Endothelial cell (in vitro differentiated cells): ENCODE measurements at regions not wholly inside any gene's neighbourhood (a gene's known extent, or its start where the extent isn't known, plus 50 kb on each side); places are given as distances from the start of the nearest gene placed in this dataset.

ENCODE experiments used
- DNase-seq: peaks from one replicate; pipeline ENCODE4 v3.0.0; 2021; ENCODE audit warnings: low spot score
- H3K27ac Mint-ChIP-seq: one replicate; pipeline ENCODE4 v1.8.0; 2021; ENCODE audit warnings: mixed read lengths, inconsistent platforms; ENCODE audit not compliant: unreplicated experiment
- H3K27me3 Mint-ChIP-seq: one replicate; pipeline ENCODE4 v1.8.0; 2021; ENCODE audit warnings: mild to moderate bottlenecking, moderate library complexity, mixed read lengths, inconsistent platforms; ENCODE audit not compliant: unreplicated experiment
- H3K36me3 Mint-ChIP-seq: one replicate; pipeline ENCODE4 v1.8.0; 2021; ENCODE audit warnings: mild to moderate bottlenecking, low read depth, mixed read lengths, inconsistent platforms; ENCODE audit not compliant: unreplicated experiment
- H3K4me1 Mint-ChIP-seq: one replicate; pipeline ENCODE4 v1.8.0; 2021; ENCODE audit warnings: mild to moderate bottlenecking, mixed read lengths, inconsistent platforms; ENCODE audit not compliant: unreplicated experiment
- H3K4me3 Mint-ChIP-seq: one replicate; pipeline ENCODE4 v1.8.0; 2021; ENCODE audit warnings: mild to moderate bottlenecking, mixed read lengths, inconsistent platforms; ENCODE audit not compliant: unreplicated experiment
- H3K9me3 Mint-ChIP-seq: one replicate; pipeline ENCODE4 v1.8.0; 2021; ENCODE audit warnings: mixed read lengths, inconsistent platforms; ENCODE audit not compliant: unreplicated experiment
- CTCF ChIP-seq: fragments of 200-600 bp; sonication (generic); IDR thresholded peaks from one replicate; pipeline ENCODE4 v1.5.0; 2021; ENCODE audit warnings: antibody characterized with exemption; ENCODE audit not compliant: unreplicated experiment

- H3K9me3 Mint-ChIP-seq = no peaks in the 10 kb centered on the region
- no peak overlapping the region for H3K4me3 Mint-ChIP-seq
- no peak for DNase-seq
- H3K27me3 Mint-ChIP-seq = peaks cover 3% of the 10 kb centered on the region
- no peak overlapping the region for H3K27ac Mint-ChIP-seq
- no peak for TF ChIP-seq CTCF
- H3K4me1 Mint-ChIP-seq = no peaks in the 10 kb centered on the region
- H3K36me3 Mint-ChIP-seq = no peaks in the 10 kb centered on the region
Observed at GRCh38 chr5:6302075-6302474, 76.3 kb downstream of the MED10 start.

GRCh38 chr5:6296524-6296923, 81.8 kb downstream of the MED10 start:
- TF ChIP-seq CTCF = no peak
- no peak for DNase-seq
- no peak overlapping the region for H3K4me3 Mint-ChIP-seq
- H3K27me3 Mint-ChIP-seq = peaks cover 2% of the 10 kb centered on the region
- no peak overlapping the region for H3K27ac Mint-ChIP-seq
- peaks cover 2% of the 10 kb centered on the region for H3K4me1 Mint-ChIP-seq
- no peaks in the 10 kb centered on the region for H3K9me3 Mint-ChIP-seq
- H3K36me3 Mint-ChIP-seq = no peaks in the 10 kb centered on the region

- Mint-ChIP-seq H3K27ac (no peak overlapping the region), H3K9me3 (no peaks in the 10 kb centered on the region), H3K27me3 (no peaks in the 10 kb centered on the region)
Observed at GRCh38 chr5:6291961-6292360, 86.4 kb downstream of the MED10 start.

GRCh38 chr5:6289239-6289638, 89.1 kb downstream of the MED10 start:
- Mint-ChIP-seq H3K4me1 (peaks cover 2% of the 10 kb centered on the region), H3K27me3 (no peaks in the 10 kb centered on the region), H3K36me3 (no peaks in the 10 kb centered on the region), H3K4me3 (no peak overlapping the region), H3K27ac (no peak overlapping the region), H3K9me3 (no peaks in the 10 kb centered on the region)
- DNase-seq = no peak
- TF ChIP-seq CTCF = no peak

More at GRCh38 chr5:6291961-6292360, 86.4 kb downstream of the MED10 start:
- Mint-ChIP-seq H3K4me1 (peaks cover 2% of the 10 kb centered on the region), H3K36me3 (no peaks in the 10 kb centered on the region), H3K4me3 (no peak overlapping the region)
- no peak for TF ChIP-seq CTCF
- peak; percentile 38 for DNase-seq

GRCh38 chr5:6287176-6287575, 91.2 kb downstream of the MED10 start:
- Mint-ChIP-seq H3K27ac (no peak overlapping the region), H3K36me3 (no peaks in the 10 kb centered on the region), H3K4me1 (peaks cover 2% of the 10 kb centered on the region), H3K4me3 (no peak overlapping the region), H3K27me3 (no peaks in the 10 kb centered on the region), H3K9me3 (no peaks in the 10 kb centered on the region)
- TF ChIP-seq CTCF = no peak
- DNase-seq = no peak
